Karpas-422 (cell line): ENCODE measurements at regions not wholly inside any gene's neighbourhood (a gene's known extent, or its start where the extent isn't known, plus 50 kb on each side); places are given as distances from the start of the nearest gene placed in this dataset.

Source experiments
- DNase-seq: peaks from one replicate; pipeline ENCODE4 v3.0.0-alpha.2; 2015
- H2AFZ ChIP-seq: fragments of 200-600 bp; sonication (generic); 2 replicates; pipeline ENCODE4 v1.6.1; 2014; ENCODE audit warnings: antibody characterized with exemption, low read length, mixed read lengths
- H3K27ac ChIP-seq: fragments of 200-600 bp; sonication (generic); 2 replicates; pipeline ENCODE4 v1.5.1; 2014; ENCODE audit warnings: mild to moderate bottlenecking, low read length, moderate library complexity
- H3K27me3 ChIP-seq: fragments of 200-600 bp; sonication (generic); 2 replicates; pipeline ENCODE4 v1.6.1; 2014; ENCODE audit warnings: low read length, mixed read lengths
- H3K36me3 ChIP-seq: fragments of 200-600 bp; sonication (generic); 2 replicates; pipeline ENCODE4 v1.6.1; 2014; ENCODE audit warnings: low read length, mixed read lengths; ENCODE audit not compliant: insufficient read depth
- H3K4me1 ChIP-seq: fragments of 200-600 bp; sonication (generic); 2 replicates; pipeline ENCODE4 v1.6.1; 2014; ENCODE audit warnings: mild to moderate bottlenecking, low read length, mixed read lengths
- H3K4me2 ChIP-seq: fragments of 200-600 bp; sonication (generic); 2 replicates; pipeline ENCODE4 v1.6.1; 2014; ENCODE audit warnings: low read length, low read depth, mild to moderate bottlenecking; ENCODE audit not compliant: poor library complexity, severe bottlenecking
- H3K4me3 ChIP-seq: fragments of 200-600 bp; sonication (generic); 2 replicates; pipeline ENCODE4 v1.5.1; 2014; ENCODE audit warnings: mild to moderate bottlenecking, antibody characterized with exemption, low read length, mixed read lengths
- H3K79me2 ChIP-seq: fragments of 200-600 bp; sonication (generic); 2 replicates; pipeline ENCODE4 v1.6.1; 2014; ENCODE audit warnings: mild to moderate bottlenecking, low read length, mixed read lengths
- H3K9ac ChIP-seq: fragments of 200-600 bp; sonication (generic); 2 replicates; pipeline ENCODE4 v1.6.0; 2014; ENCODE audit warnings: low read length
- H3K9me2 ChIP-seq: fragments of 200-600 bp; sonication (generic), shearing (Covaris generic); replicated peaks from 2 replicates; pipeline ENCODE4 v1.6.0; 2014; ENCODE audit warnings: mild to moderate bottlenecking, low read length, moderate library complexity; ENCODE audit not compliant: insufficient read depth
- H3K9me3 ChIP-seq: fragments of 300-700, 200-600 bp; sonication (generic); 2 replicates; pipeline ENCODE4 v1.6.1; 2014; ENCODE audit warnings: low read length, mixed read lengths
- H4K20me1 ChIP-seq: fragments of 200-600 bp; sonication (generic); 2 replicates; pipeline ENCODE4 v1.6.1; 2014; ENCODE audit warnings: mild to moderate bottlenecking, antibody characterized with exemption, low read length, low read depth; ENCODE audit not compliant: insufficient read depth

GRCh38 chr14:98949481-98950135 is 322.4 kb downstream of the BCL11B start:
- Histone ChIP-seq H3K27me3 (no peaks in the 10 kb centered on the region), H3K9me2 (no peaks in the 10 kb centered on the region), H3K4me2 (no peak overlapping the region), H2AFZ (no peak overlapping the region), H3K4me3 (no peak overlapping the region), H3K27ac (no peak overlapping the region), H4K20me1 (no peaks in the 10 kb centered on the region), H3K4me1 (no peaks in the 10 kb centered on the region), H3K36me3 (no peaks in the 10 kb centered on the region), H3K9ac (no peak overlapping the region), H3K79me2 (no peaks in the 10 kb centered on the region), H3K9me3 (no peaks in the 10 kb centered on the region; the same call in 1 of the 2 replicates)
- DNase-seq = no peak

- no peak overlapping the region for H3K27ac ChIP-seq
- H3K4me1 ChIP-seq = no peaks in the 10 kb centered on the region
- no peaks in the 10 kb centered on the region for H4K20me1 ChIP-seq
- no peaks in the 10 kb centered on the region for H3K9me2 ChIP-seq
- H3K4me2 ChIP-seq = no peak overlapping the region
- no peaks in the 10 kb centered on the region; the same call in 1 of the 2 replicates for H3K9me3 ChIP-seq
- no peak overlapping the region for H3K4me3 ChIP-seq
- no peaks in the 10 kb centered on the region for H3K27me3 ChIP-seq
- no peaks in the 10 kb centered on the region for H3K36me3 ChIP-seq
- DNase-seq = no peak
- H2AFZ ChIP-seq = no peak overlapping the region
- H3K9ac ChIP-seq = no peak overlapping the region
- no peaks in the 10 kb centered on the region for H3K79me2 ChIP-seq
Observed at GRCh38 chr14:98950353-98950895, 321.6 kb downstream of the BCL11B start.

GRCh38 chr14:98951031-98951430 is 321.0 kb downstream of the BCL11B start:
- Histone ChIP-seq H3K27me3 (no peaks in the 10 kb centered on the region), H3K4me2 (no peak overlapping the region), H4K20me1 (no peaks in the 10 kb centered on the region), H2AFZ (no peak overlapping the region), H3K9ac (no peak overlapping the region), H3K4me1 (no peaks in the 10 kb centered on the region), H3K36me3 (no peaks in the 10 kb centered on the region), H3K4me3 (no peak overlapping the region), H3K9me2 (no peaks in the 10 kb centered on the region), H3K27ac (no peak overlapping the region), H3K79me2 (no peaks in the 10 kb centered on the region), H3K9me3 (no peaks in the 10 kb centered on the region; the same call in 1 of the 2 replicates)
- no peak for DNase-seq

- H3K9ac ChIP-seq = no peak overlapping the region
- no peak overlapping the region for H3K27ac ChIP-seq
- H3K4me3 ChIP-seq = no peak overlapping the region
- H4K20me1 ChIP-seq = no peaks in the 10 kb centered on the region
- H3K9me2 ChIP-seq = no peaks in the 10 kb centered on the region
- H2AFZ ChIP-seq = no peak overlapping the region
- H3K36me3 ChIP-seq = no peaks in the 10 kb centered on the region
- DNase-seq = no peak
- no peaks in the 10 kb centered on the region for H3K4me1 ChIP-seq
- no peaks in the 10 kb centered on the region for H3K79me2 ChIP-seq
- H3K9me3 ChIP-seq = no peaks in the 10 kb centered on the region; the same call in 1 of the 2 replicates
- no peak overlapping the region for H3K4me2 ChIP-seq
- H3K27me3 ChIP-seq = no peaks in the 10 kb centered on the region
Observed at GRCh38 chr14:98951521-98952152, 320.4 kb downstream of the BCL11B start.

- Histone ChIP-seq H3K36me3 (no peaks in the 10 kb centered on the region), H4K20me1 (no peaks in the 10 kb centered on the region; the same call in 1 of the 2 replicates), H2AFZ (no peak overlapping the region), H3K9ac (no peak overlapping the region), H3K4me1 (no peaks in the 10 kb centered on the region), H3K9me2 (no peaks in the 10 kb centered on the region), H3K79me2 (no peaks in the 10 kb centered on the region), H3K4me2 (no peak overlapping the region), H3K9me3 (no peaks in the 10 kb centered on the region; the same call in 1 of the 2 replicates), H3K27ac (no peak overlapping the region), H3K27me3 (no peaks in the 10 kb centered on the region), H3K4me3 (no peak overlapping the region)
- DNase-seq = no peak
Observed at GRCh38 chr14:98952593-98953350, 319.2 kb downstream of the BCL11B start.

- Histone ChIP-seq H3K9me2 (no peaks in the 10 kb centered on the region), H3K4me3 (no peak overlapping the region), H3K4me1 (no peaks in the 10 kb centered on the region), H3K9ac (no peak overlapping the region), H2AFZ (no peak overlapping the region), H4K20me1 (no peaks in the 10 kb centered on the region; the same call in 1 of the 2 replicates), H3K27ac (no peak overlapping the region), H3K79me2 (no peaks in the 10 kb centered on the region), H3K4me2 (no peak overlapping the region), H3K27me3 (no peaks in the 10 kb centered on the region), H3K9me3 (no peaks in the 10 kb centered on the region; the same call in 1 of the 2 replicates), H3K36me3 (no peaks in the 10 kb centered on the region)
- DNase-seq = no peak
Observed at GRCh38 chr14:98953551-98954348, 318.2 kb downstream of the BCL11B start.

- Histone ChIP-seq H3K36me3 (no peaks in the 10 kb centered on the region), H3K4me1 (no peaks in the 10 kb centered on the region), H3K27ac (no peak overlapping the region), H3K4me2 (no peak overlapping the region), H3K27me3 (no peaks in the 10 kb centered on the region), H3K4me3 (no peak overlapping the region), H3K9me2 (no peaks in the 10 kb centered on the region), H2AFZ (no peak overlapping the region), H3K9ac (no peak overlapping the region), H4K20me1 (no peaks in the 10 kb centered on the region; the same call in 1 of the 2 replicates), H3K9me3 (no peaks in the 10 kb centered on the region; the same call in 1 of the 2 replicates), H3K79me2 (no peaks in the 10 kb centered on the region)
- DNase-seq = no peak
Observed at GRCh38 chr14:98954349-98955000, 317.5 kb downstream of the BCL11B start.
